Tibial artery (tissue), 4 donors: ENCODE measurements at regions not wholly inside any gene's neighbourhood (a gene's known extent, or its start where the extent isn't known, plus 50 kb on each side); places are given as distances from the start of the nearest gene placed in this dataset.
"Not testable (repeated sequence)": the region's sequence is repeated elsewhere in the genome, so short reads cannot be mapped to it uniquely, and the experiment has no call there.

Source experiments
- DNase-seq, 2 donors: peaks; one replicate each; pipeline ENCODE4 v3.0.0-alpha.2; 2019
- H3K27ac ChIP-seq, 2 donors: fragments of 200-600 bp; sonication (generic) in 1 of 2; 1 replicate in 1 of 2; 2 replicates in 1 of 2; pipeline ENCODE4 v1.5.1; 2018 to 2019; ENCODE audit warnings: mild to moderate bottlenecking in 1 of 2
- H3K27me3 ChIP-seq, 2 donors: fragments of 200-600 bp; sonication (generic) in 1 of 2; one replicate each; pipeline versions ENCODE4 v1.5.1 to v1.6.0; 2016 to 2019
- H3K36me3 ChIP-seq, 3 donors: fragments of 200-600 bp; sonication (generic) in 2 of 3; one replicate each; pipeline ENCODE4 v1.5.1; 2016 to 2019; ENCODE audit warnings: mild to moderate bottlenecking in 2 of 3
- H3K4me1 ChIP-seq, 4 donors: fragments of 200-600 bp; sonication (generic) in 2 of 4; 1 replicate in 3 of 4; 2 replicates in 1 of 4; pipeline ENCODE4 v1.5.1; 2016 to 2019
- H3K4me3 ChIP-seq, 2 donors: fragments of 200-600 bp; sonication (generic) in 1 of 2; 1 replicate in 1 of 2; 2 replicates in 1 of 2; pipeline ENCODE4 v1.5.1; 2018 to 2019; ENCODE audit warnings: mild to moderate bottlenecking in 2 of 2
- H3K9me3 ChIP-seq, 3 donors: fragments of 200-600 bp; sonication (generic) in 1 of 3; one replicate each; pipeline ENCODE4 v1.5.1; 2016 to 2019
- intact Hi-C: fragments of 100-400 bp; cut with DNase I; formaldehyde crosslinking; loops from one replicate; pipeline ENCODE4 v1.15.0; 2023; ENCODE audit warnings: low total_unique reads
- TF ChIP-seq, protein P1 (sequence below), 2 experiments: fragments of 200-600 bp in 1 of 2; fragments of 450-650 bp in 1 of 2; IDR thresholded peaks; one replicate each; pipeline ENCODE4 v1.5.1; 2017 to 2019; ENCODE audit warnings: antibody characterized with exemption in 2 of 2, mild to moderate bottlenecking in 1 of 2, moderate library complexity in 1 of 2

- H3K4me1 ChIP-seq, result peaks cover 0 to 26% (median 0%) of the 10 kb centered on the region in 4 donors
- H3K27me3 ChIP-seq, result no peaks in the 10 kb centered on the region
- H3K4me3 ChIP-seq, result no peak overlapping the region
- no peak overlapping the region for H3K27ac ChIP-seq
- intact Hi-C loops, result no loop called here
- H3K36me3 ChIP-seq, result no peaks in the 10 kb centered on the region
- TF ChIP-seq, protein P1, sequence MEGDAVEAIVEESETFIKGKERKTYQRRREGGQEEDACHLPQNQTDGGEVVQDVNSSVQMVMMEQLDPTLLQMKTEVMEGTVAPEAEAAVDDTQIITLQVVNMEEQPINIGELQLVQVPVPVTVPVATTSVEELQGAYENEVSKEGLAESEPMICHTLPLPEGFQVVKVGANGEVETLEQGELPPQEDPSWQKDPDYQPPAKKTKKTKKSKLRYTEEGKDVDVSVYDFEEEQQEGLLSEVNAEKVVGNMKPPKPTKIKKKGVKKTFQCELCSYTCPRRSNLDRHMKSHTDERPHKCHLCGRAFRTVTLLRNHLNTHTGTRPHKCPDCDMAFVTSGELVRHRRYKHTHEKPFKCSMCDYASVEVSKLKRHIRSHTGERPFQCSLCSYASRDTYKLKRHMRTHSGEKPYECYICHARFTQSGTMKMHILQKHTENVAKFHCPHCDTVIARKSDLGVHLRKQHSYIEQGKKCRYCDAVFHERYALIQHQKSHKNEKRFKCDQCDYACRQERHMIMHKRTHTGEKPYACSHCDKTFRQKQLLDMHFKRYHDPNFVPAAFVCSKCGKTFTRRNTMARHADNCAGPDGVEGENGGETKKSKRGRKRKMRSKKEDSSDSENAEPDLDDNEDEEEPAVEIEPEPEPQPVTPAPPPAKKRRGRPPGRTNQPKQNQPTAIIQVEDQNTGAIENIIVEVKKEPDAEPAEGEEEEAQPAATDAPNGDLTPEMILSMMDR (IDR thresholded peaks at IDR 0.05), result no peak
- H3K9me3 ChIP-seq, result no peaks in the 10 kb centered on the region
- no peak for DNase-seq
Observed at GRCh38 chr6:121730616-121731015, 295.2 kb downstream of the GJA1 start.

DNA sequence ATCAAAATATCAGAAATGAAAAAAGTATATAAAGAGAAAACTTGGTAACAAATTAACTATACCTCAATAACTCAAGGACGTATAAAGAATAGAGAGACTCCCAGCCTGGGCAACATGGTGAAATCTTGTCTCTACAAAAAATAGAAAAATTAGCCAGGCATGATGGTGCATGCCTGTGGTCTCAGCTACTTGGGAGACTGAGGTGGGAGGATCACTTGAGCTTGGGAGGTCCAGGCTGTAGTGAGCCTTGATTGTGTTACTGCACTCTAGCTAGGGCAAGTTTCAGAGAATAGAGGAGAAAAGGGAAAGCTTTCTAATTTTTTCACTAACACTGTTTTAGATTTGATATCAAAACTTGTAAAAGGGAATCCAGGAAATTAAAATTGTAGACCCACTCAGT lies 295.9 kb downstream of the GJA1 start:
- no peaks in the 10 kb centered on the region for H3K27me3 ChIP-seq
- TF ChIP-seq, protein P1 (IDR thresholded peaks at IDR 0.05), result no peak
- intact Hi-C loops, result no loop called here
- no peaks in the 10 kb centered on the region for H3K36me3 ChIP-seq
- peaks cover 0 to 25% (median 0%) of the 10 kb centered on the region in 4 donors for H3K4me1 ChIP-seq
- no peak overlapping the region for H3K4me3 ChIP-seq
- H3K27ac ChIP-seq, result no peak overlapping the region
- no peaks in the 10 kb centered on the region for H3K9me3 ChIP-seq
- DNase-seq, result no peak

DNA sequence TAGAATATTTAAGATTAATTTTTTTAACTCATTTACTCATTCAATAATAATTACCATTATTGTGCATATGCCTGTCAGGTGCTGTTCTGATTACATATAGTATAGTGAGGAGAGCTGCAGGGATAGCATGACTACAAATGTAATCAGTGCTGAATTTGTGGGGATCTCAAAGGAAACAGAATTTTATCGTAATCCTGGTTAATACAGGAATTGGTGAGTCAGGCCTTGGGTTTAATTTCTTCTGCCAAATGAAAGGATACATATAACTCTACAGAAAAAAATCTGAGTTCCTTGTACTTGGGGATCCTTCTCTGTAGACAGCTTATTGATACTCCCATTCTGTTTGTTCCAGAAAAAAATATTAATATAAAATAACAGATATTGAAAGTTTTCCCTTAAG lies 297.2 kb downstream of the GJA1 start:
- TF ChIP-seq, protein P1 (IDR thresholded peaks at IDR 0.05), result no peak
- H3K4me1 ChIP-seq, result peaks cover 0 to 17% (median 0%) of the 10 kb centered on the region in 4 donors
- peak overlapping the region in 1 of 2 donors; percentile 31 for H3K27ac ChIP-seq
- H3K4me3 ChIP-seq, result no peak overlapping the region
- no peaks in the 10 kb centered on the region for H3K27me3 ChIP-seq
- no peaks in the 10 kb centered on the region for H3K36me3 ChIP-seq
- H3K9me3 ChIP-seq, result no peaks in the 10 kb centered on the region
- DNase-seq, result no peak
- intact Hi-C loops, result no loop called here

- no peaks in the 10 kb centered on the region for H3K36me3 ChIP-seq
Observed at GRCh38 chr6:121733234-121733633, 297.8 kb downstream of the GJA1 start.

DNA sequence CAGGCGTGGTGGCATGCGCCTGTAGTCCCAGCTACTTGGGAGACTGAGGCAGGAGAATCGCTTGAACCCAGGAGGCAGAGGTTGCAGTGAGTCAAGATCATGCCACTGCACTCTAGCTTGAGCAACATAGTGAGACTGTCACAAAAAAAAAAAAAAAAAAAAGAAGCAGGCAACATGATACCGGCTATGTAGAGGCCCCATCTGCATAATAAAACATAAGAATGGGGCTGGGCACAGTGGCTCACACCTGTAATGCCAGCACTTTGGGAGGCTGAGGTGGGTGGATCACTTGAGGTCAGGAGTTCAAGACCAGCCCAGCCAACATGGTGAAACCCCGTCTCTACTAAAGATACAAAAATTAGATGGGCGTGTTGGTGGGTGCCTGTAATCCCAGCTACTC lies 304.7 kb downstream of the GJA1 start:
- H3K9me3 ChIP-seq, H3K4me1 ChIP-seq, intact Hi-C loops, H3K27me3 ChIP-seq, H3K4me3 ChIP-seq, DNase-seq, H3K27ac ChIP-seq, H3K36me3 ChIP-seq: not testable (repeated sequence)

More at GRCh38 chr6:121733234-121733633, 297.8 kb downstream of the GJA1 start:
- DNase-seq, result no peak
- intact Hi-C loops, result no loop called here
- Histone ChIP-seq H3K9me3 (no peaks in the 10 kb centered on the region), H3K27me3 (no peaks in the 10 kb centered on the region), H3K27ac (peak overlapping the region in 1 of 2 donors; percentile 31), H3K4me1 (peaks cover 0 to 17% (median 0%) of the 10 kb centered on the region in 4 donors), H3K4me3 (no peak overlapping the region)
- TF ChIP-seq, protein P1 (IDR thresholded peaks at IDR 0.05), result no peak

DNA sequence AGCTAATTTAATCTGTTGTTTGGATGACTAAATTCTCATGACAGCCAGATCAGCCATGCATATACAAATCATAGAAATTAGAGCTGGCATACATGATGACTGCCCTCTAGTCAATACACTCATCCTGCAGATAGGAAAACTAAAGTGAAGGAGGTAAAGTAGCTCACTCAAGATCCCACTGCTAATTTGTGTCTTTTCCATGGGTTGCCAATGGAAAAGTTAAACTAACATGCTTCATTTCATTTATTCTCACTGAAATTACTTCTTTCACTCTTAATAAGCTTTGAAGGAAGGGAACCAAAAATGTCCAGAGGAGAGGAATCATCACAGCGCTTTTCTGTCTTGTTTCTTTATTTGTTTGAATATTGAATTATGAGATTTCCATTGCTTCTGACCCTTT lies 308.2 kb downstream of the GJA1 start:
- DNase-seq, result no peak
- no peaks in the 10 kb centered on the region for H3K27me3 ChIP-seq
- TF ChIP-seq, protein P1 (IDR thresholded peaks at IDR 0.05), result no peak
- H3K9me3 ChIP-seq, result no peaks in the 10 kb centered on the region
- no peaks in the 10 kb centered on the region for H3K36me3 ChIP-seq
- H3K27ac ChIP-seq, result no peak overlapping the region
- H3K4me1 ChIP-seq, result no peaks in the 10 kb centered on the region
- intact Hi-C loops, result no loop called here
- no peak overlapping the region for H3K4me3 ChIP-seq
